Testis (tissue), 2 donors: ENCODE measurements at regions not wholly inside any gene's neighbourhood (a gene's known extent, or its start where the extent isn't known, plus 50 kb on each side); places are given as distances from the start of the nearest gene placed in this dataset.
"Not testable (repeated sequence)": the region's sequence is repeated elsewhere in the genome, so short reads cannot be mapped to it uniquely, and the experiment has no call there.

Source experiments
- POLR2A ChIP-seq: fragments of 450-650 bp; IDR thresholded peaks from one replicate; pipeline ENCODE4 v1.6.1; 2017; ENCODE audit warnings: antibody characterized with exemption, mild to moderate bottlenecking, moderate library complexity
- TF ChIP-seq, protein P1 (sequence below), 3 experiments: fragments of 450-650 bp in 2 of 3; fragments of 200-600 bp in 1 of 3; sonication (generic) in 1 of 3; IDR thresholded peaks; one replicate each; pipeline ENCODE4 v1.5.1; 2016 to 2019; ENCODE audit warnings: antibody characterized with exemption in 3 of 3, mild to moderate bottlenecking in 2 of 3, moderate library complexity in 1 of 3

DNA sequence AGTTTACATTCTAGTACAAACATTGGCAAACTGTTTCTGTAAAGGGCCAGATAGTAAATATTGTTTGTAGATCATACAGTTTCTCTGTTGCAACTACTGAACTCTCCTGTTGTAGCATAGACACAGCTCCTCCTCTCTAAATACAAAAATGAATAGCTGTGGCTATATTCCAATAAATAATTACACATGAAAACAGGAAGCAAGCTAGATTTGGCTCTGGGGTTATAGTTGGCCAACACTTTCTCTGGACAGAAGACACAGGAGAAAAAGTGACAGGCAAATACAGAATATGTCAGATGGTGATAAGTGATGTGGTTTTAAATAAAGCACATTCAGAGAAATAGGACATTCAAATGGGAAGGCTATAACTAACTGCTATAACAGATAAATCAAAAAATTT is 957.0 kb downstream of the LTN1 start:
- TF ChIP-seq, protein P1, sequence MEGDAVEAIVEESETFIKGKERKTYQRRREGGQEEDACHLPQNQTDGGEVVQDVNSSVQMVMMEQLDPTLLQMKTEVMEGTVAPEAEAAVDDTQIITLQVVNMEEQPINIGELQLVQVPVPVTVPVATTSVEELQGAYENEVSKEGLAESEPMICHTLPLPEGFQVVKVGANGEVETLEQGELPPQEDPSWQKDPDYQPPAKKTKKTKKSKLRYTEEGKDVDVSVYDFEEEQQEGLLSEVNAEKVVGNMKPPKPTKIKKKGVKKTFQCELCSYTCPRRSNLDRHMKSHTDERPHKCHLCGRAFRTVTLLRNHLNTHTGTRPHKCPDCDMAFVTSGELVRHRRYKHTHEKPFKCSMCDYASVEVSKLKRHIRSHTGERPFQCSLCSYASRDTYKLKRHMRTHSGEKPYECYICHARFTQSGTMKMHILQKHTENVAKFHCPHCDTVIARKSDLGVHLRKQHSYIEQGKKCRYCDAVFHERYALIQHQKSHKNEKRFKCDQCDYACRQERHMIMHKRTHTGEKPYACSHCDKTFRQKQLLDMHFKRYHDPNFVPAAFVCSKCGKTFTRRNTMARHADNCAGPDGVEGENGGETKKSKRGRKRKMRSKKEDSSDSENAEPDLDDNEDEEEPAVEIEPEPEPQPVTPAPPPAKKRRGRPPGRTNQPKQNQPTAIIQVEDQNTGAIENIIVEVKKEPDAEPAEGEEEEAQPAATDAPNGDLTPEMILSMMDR (IDR thresholded peaks at IDR 0.05) = not testable (repeated sequence)
- TF ChIP-seq POLR2A = not testable (repeated sequence)
